Inflammatory macrophage treated with lipopolysaccharide for 1 hour (primary cell): ENCODE measurements at regions not wholly inside any gene's neighbourhood (a gene's known extent, or its start where the extent isn't known, plus 50 kb on each side); places are given as distances from the start of the nearest gene placed in this dataset.
"Not testable (repeated sequence)": the region's sequence is repeated elsewhere in the genome, so short reads cannot be mapped to it uniquely, and the experiment has no call there.

ENCODE experiments used
- DNase-seq, 2 donors: peaks; one replicate each; pipeline ENCODE4 v3.0.0-alpha.2; 2020 to 2022

- no peak for DNase-seq
Observed at GRCh38 chr4:19285146-19285545, 966.6 kb upstream of the SLIT2 start.

- DNase-seq, result no peak
Observed at GRCh38 chr4:19278665-19279064, 973.0 kb upstream of the SLIT2 start.

GRCh38 chr4:19266566-19266965, 985.1 kb upstream of the SLIT2 start:
- no peak for DNase-seq

- no peak for DNase-seq
Observed at GRCh38 chr4:19262467-19262866, 989.2 kb upstream of the SLIT2 start.

GRCh38 chr4:19260346-19260745, 991.4 kb upstream of the SLIT2 start:
- DNase-seq, result no peak

- no peak for DNase-seq
Observed at GRCh38 chr4:19259920-19260319, 991.8 kb upstream of the SLIT2 start.

- no peak for DNase-seq
Observed at GRCh38 chr4:19256823-19257222, 994.9 kb upstream of the SLIT2 start.

GRCh38 chr4:19254486-19254885, 997.2 kb upstream of the SLIT2 start:
- no peak for DNase-seq

GRCh38 chr4:19248023-19248422, 1003.7 kb upstream of the SLIT2 start:
- no peak for DNase-seq

- no peak for DNase-seq
Observed at GRCh38 chr4:19241895-19242294, 1009.8 kb upstream of the SLIT2 start.

GRCh38 chr4:19239565-19239964, 1012.1 kb upstream of the SLIT2 start:
- no peak for DNase-seq

- DNase-seq, result no peak
Observed at GRCh38 chr4:19236473-19236872, 1015.2 kb upstream of the SLIT2 start.

GRCh38 chr4:19230906-19231545, 1020.7 kb upstream of the SLIT2 start:
- no peak for DNase-seq

- DNase-seq, result no peak
Observed at GRCh38 chr4:19227701-19228100, 1024.0 kb upstream of the SLIT2 start.

- peak; percentile 14 to 33 for DNase-seq
Observed at GRCh38 chr4:19224820-19225219, 1026.9 kb upstream of the SLIT2 start.

GRCh38 chr4:19216476-19216875, 1035.2 kb upstream of the SLIT2 start:
- DNase-seq, result no peak

GRCh38 chr4:19214591-19215186, 1037.0 kb upstream of the SLIT2 start:
- DNase-seq, result no peak

GRCh38 chr4:19213388-19213787, 1038.3 kb upstream of the SLIT2 start:
- no peak for DNase-seq

GRCh38 chr4:19205853-19206252, 1045.9 kb upstream of the SLIT2 start:
- no peak for DNase-seq

- DNase-seq, result not testable (repeated sequence)
Observed at GRCh38 chr4:19197838-19198237, 1053.9 kb upstream of the SLIT2 start.

- DNase-seq, result no peak
Observed at GRCh38 chr4:19195696-19196095, 1056.0 kb upstream of the SLIT2 start.

GRCh38 chr4:19194672-19195071, 1057.0 kb upstream of the SLIT2 start:
- no peak for DNase-seq

GRCh38 chr4:19193274-19193981, 1058.3 kb upstream of the SLIT2 start:
- DNase-seq, result no peak

GRCh38 chr4:19191979-19192650, 1059.6 kb upstream of the SLIT2 start:
- DNase-seq, result no peak
